Esophagus squamous epithelium (tissue), 4 donors: ENCODE measurements at regions not wholly inside any gene's neighbourhood (a gene's known extent, or its start where the extent isn't known, plus 50 kb on each side); places are given as distances from the start of the nearest gene placed in this dataset.

Source experiments
- CTCF ChIP-seq, 6 experiments: fragments of 450-650 bp in 4 of 6; fragments of 200-600 bp in 2 of 6; sonication (generic) in 2 of 6; IDR thresholded peaks; one replicate each; pipeline ENCODE4 v1.5.1; 2016 to 2019; ENCODE audit warnings: antibody characterized with exemption in 6 of 6, mild to moderate bottlenecking in 4 of 6, moderate library complexity in 4 of 6
- POLR2A ChIP-seq, 4 donors: fragments of 450-650 bp; IDR thresholded peaks; one replicate each; pipeline ENCODE4 v1.6.1; 2017; ENCODE audit warnings: antibody characterized with exemption in 4 of 4, mild to moderate bottlenecking in 4 of 4, moderate library complexity in 3 of 4

GRCh38 chr20:4563534-4563933 lies 122.7 kb upstream of the PRNP start:
- TF ChIP-seq CTCF (IDR thresholded peaks at IDR 0.05) (peak in 1 of 6 experiments; percentile 27), POLR2A (IDR thresholded peaks at IDR 0.05) (no peak)
